Uterus (tissue), 3 donors: ENCODE measurements at regions not wholly inside any gene's neighbourhood (a gene's known extent, or its start where the extent isn't known, plus 50 kb on each side); places are given as distances from the start of the nearest gene placed in this dataset.

Experiments used
- DNase-seq, 2 donors: peaks; one replicate each; pipeline ENCODE4 v3.0.0-alpha.2; 2019 to 2020
- H3K27ac ChIP-seq, 2 donors: fragments of 200-600 bp; sonication (generic); 1 replicate in 1 of 2; 2 replicates in 1 of 2; pipeline ENCODE4 v1.5.1; 2016 to 2018
- H3K27me3 ChIP-seq, 2 donors: fragments of 200-600 bp; sonication (generic); one replicate each; pipeline ENCODE4 v1.5.1; 2018 to 2019; ENCODE audit warnings: control low read depth in 1 of 2
- H3K36me3 ChIP-seq, 2 donors: fragments of 200-600 bp; sonication (generic); one replicate each; pipeline ENCODE4 v1.5.1; 2019; ENCODE audit warnings: control low read depth in 1 of 2
- H3K4me1 ChIP-seq, 2 donors: fragments of 200-600 bp; sonication (generic); one replicate each; pipeline ENCODE4 v1.5.1; 2018 to 2019; ENCODE audit warnings: control low read depth in 1 of 2
- H3K4me3 ChIP-seq, 2 donors: fragments of 200-600 bp; sonication (generic); 1 replicate in 1 of 2; 2 replicates in 1 of 2; pipeline ENCODE4 v1.5.1; 2018 to 2019; ENCODE audit warnings: mild to moderate bottlenecking in 1 of 2
- H3K9me3 ChIP-seq, 2 donors: fragments of 200-600 bp; sonication (generic); one replicate each; pipeline ENCODE4 v1.5.1; 2019; ENCODE audit warnings: control low read depth in 1 of 2
- POLR2A ChIP-seq, 2 donors: fragments of 450-650 bp; IDR thresholded peaks; one replicate each; pipeline ENCODE4 v1.6.1; 2016; ENCODE audit warnings: antibody characterized with exemption in 2 of 2, mild to moderate bottlenecking in 1 of 2, moderate library complexity in 1 of 2
- intact Hi-C: fragments of 100-400 bp; cut with DNase I; formaldehyde crosslinking; loops from one replicate; pipeline ENCODE4 v1.15.1; 2023; ENCODE audit warnings: low total_unique reads
- TF ChIP-seq, protein P1 (sequence below), 4 experiments: fragments of 200-600 bp in 2 of 4; fragments of 450-650 bp in 2 of 4; sonication (generic) in 2 of 4; IDR thresholded peaks; one replicate each; pipeline ENCODE4 v1.5.1; 2016 to 2019; ENCODE audit warnings: antibody characterized with exemption in 4 of 4, mild to moderate bottlenecking in 2 of 4, moderate library complexity in 1 of 4
- donor health status: DM: yes; HTN: yes; CAD: no.

DNA sequence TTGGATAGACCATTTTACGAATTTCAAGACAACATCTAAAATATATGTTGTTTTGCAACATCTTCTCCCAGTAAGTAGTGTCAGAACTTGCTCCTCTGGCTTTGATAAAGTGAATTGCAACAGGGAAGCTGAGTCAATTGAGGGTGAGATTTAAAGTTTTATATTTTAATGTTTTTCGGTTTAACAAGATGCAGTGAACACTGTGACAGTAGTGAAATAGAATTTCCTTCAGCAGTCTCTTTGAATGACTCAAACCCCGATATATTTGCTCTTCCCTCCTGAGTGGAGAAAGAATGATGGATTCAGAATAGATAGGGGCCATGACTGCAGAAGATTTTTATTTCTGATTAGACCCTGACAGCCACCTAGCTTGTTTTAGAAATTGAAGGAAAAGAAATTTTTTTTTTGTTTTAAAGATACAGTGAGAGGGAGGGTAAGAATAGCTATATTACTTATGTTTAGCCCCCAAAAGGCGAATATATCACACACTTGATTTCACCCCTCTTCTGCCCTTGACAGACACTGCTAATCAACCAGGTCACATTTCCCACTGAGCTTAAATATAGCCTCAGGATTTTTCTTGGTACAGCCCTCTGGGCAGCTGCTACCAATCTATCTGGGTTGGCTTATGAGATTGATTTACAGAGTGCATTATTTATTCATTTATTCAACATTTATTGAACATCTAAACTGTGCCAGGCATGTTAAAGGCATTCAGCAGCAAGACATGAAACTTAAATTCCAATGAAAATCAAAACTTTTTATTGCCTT, 183.3 kb upstream of the ADAMTS9 start:
- Histone ChIP-seq H3K27ac (no peak overlapping the region), H3K36me3 (no peaks in the 10 kb centered on the region), H3K9me3 (no peaks in the 10 kb centered on the region), H3K4me1 (peaks cover under 1 to 6% of the 10 kb centered on the region in 2 donors), H3K4me3 (no peak overlapping the region), H3K27me3 (no peaks in the 10 kb centered on the region)
- intact Hi-C loops: no loop called here
- TF ChIP-seq POLR2A (IDR thresholded peaks at IDR 0.05): no peak
- TF ChIP-seq, protein P1, sequence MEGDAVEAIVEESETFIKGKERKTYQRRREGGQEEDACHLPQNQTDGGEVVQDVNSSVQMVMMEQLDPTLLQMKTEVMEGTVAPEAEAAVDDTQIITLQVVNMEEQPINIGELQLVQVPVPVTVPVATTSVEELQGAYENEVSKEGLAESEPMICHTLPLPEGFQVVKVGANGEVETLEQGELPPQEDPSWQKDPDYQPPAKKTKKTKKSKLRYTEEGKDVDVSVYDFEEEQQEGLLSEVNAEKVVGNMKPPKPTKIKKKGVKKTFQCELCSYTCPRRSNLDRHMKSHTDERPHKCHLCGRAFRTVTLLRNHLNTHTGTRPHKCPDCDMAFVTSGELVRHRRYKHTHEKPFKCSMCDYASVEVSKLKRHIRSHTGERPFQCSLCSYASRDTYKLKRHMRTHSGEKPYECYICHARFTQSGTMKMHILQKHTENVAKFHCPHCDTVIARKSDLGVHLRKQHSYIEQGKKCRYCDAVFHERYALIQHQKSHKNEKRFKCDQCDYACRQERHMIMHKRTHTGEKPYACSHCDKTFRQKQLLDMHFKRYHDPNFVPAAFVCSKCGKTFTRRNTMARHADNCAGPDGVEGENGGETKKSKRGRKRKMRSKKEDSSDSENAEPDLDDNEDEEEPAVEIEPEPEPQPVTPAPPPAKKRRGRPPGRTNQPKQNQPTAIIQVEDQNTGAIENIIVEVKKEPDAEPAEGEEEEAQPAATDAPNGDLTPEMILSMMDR (IDR thresholded peaks at IDR 0.05): no peak
- DNase-seq: no peak

DNA sequence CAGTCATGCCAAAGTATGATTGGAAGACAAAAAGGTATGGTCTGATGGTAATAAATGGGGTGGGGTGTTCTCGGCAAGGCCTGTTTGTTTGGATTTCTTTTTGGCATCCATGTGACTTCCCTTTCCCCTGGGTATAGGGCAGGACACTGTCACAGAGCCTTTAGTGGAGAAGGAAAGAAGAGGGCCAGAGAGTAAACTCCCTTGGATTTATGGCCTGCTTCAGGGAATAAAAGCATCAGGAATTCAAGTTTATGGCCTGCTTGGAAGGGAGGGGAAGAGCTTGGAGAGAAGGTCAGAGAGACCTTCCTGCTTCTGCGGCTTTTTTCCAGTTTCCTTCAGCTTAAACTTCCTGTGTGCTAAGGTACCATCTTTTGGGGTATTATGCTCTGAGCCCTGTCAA, 179.4 kb upstream of the ADAMTS9 start:
- Histone ChIP-seq H3K27ac (peak overlapping the region; percentile 7 to 60), H3K36me3 (no peaks in the 10 kb centered on the region), H3K4me3 (no peak overlapping the region), H3K9me3 (no peaks in the 10 kb centered on the region), H3K4me1 (peaks cover 6 to 13% of the 10 kb centered on the region in 2 donors), H3K27me3 (no peaks in the 10 kb centered on the region)
- intact Hi-C loops: no loop called here
- DNase-seq: no peak
- TF ChIP-seq, protein P1 (IDR thresholded peaks at IDR 0.05): no peak
- no peak for TF ChIP-seq POLR2A (IDR thresholded peaks at IDR 0.05)

DNA sequence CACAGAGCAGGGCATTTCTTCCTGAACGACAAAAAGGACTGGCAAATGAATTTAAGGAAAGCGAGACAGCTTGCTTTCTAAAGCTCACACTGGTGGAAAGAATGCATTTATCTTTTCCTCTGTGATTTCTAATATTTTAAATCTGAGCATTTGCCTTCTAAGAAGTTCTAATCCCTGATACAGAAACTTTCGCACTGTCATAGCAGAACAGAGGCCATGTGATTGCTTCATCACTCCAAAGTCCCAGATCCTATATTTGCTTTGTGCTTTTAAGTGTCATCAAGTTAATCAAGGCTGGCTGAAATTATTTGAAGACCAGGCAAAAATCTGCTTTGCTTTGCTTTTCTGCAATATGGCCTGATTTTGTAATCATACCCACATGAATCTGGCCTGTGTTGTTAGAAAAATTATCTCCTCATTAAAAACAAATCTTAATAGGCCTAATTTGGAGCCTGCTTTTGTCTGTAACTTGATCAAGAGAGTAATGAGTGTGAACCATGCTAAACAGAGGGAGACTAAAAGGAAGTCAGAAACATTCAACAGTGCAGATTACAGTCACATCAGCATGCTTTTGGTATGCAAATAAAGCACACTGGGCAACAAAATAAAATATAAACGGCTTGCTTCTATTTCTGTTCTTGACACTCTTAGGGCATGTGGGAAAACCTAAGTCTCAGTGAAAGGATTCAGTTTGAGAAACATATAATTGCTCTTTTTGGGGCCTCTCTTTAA, 178.2 kb upstream of the ADAMTS9 start:
- Histone ChIP-seq H3K4me3 (no peak overlapping the region), H3K4me1 (peaks cover 6 to 13% of the 10 kb centered on the region in 2 donors), H3K9me3 (no peaks in the 10 kb centered on the region), H3K36me3 (no peaks in the 10 kb centered on the region), H3K27ac (peak overlapping the region in 1 of 2 donors; percentile 60), H3K27me3 (no peaks in the 10 kb centered on the region)
- TF ChIP-seq, protein P1 (IDR thresholded peaks at IDR 0.05): no peak
- TF ChIP-seq POLR2A (IDR thresholded peaks at IDR 0.05): no peak
- DNase-seq: no peak
- intact Hi-C loops: no loop called here

DNA sequence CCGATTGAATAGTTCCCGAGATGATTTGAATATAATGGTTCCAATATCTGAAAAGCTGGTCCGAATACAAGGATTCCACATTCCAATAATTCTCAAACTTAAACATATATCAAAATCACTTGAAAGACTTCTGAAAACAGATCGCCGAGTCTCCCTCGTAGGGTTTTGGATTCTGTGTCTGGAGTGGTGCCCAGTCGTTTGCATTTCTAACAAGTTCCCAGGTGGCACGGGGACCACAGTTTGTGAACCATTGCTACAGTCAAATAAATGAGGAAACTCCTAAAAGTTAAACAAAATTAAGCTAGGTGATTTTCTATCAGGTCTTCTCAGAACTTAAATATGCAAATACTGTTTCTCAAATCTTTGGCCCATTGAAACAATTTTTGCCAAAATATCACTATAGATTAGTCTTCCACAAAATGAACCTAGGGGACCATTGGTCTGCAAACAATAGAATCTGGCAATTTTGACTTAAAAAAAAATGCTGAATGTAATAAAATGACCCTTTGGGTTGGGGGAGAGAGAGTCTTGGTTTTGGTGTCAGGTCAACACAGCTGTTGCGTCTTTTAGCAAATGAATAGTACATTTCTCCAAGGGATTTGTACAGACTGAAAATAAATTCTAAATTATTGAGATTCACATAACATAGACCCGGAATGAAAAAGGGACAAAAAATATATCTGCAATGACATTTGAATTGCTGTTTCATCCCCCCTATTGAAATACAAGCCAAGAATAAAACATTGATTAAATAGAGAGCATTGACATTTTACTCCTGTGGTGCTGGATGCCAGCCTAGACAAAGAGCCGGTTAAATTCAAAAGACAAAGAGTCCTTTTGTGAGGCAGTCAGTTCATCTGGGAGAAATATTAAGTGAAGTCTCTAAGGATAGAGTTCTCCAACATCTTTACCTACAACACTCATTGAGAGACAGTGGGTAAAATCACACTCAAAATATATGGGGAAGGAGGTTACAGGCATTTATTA, 175.7 kb upstream of the ADAMTS9 start:
- Histone ChIP-seq H3K27me3 (no peaks in the 10 kb centered on the region), H3K4me1 (peaks cover 6 to 13% of the 10 kb centered on the region in 2 donors), H3K4me3 (no peak overlapping the region), H3K9me3 (no peaks in the 10 kb centered on the region), H3K27ac (no peak overlapping the region), H3K36me3 (no peaks in the 10 kb centered on the region)
- intact Hi-C loops: no loop called here
- no peak for DNase-seq
- no peak for TF ChIP-seq POLR2A (IDR thresholded peaks at IDR 0.05)
- TF ChIP-seq, protein P1 (IDR thresholded peaks at IDR 0.05): no peak
